Gastroesophageal sphincter (tissue), 3 donors: ENCODE measurements at regions not wholly inside any gene's neighbourhood (a gene's known extent, or its start where the extent isn't known, plus 50 kb on each side); places are given as distances from the start of the nearest gene placed in this dataset.

Experiments
- CTCF ChIP-seq, 4 experiments: fragments of 200-600 bp in 2 of 4; fragments of 450-650 bp in 2 of 4; sonication (generic) in 1 of 4; IDR thresholded peaks; one replicate each; pipeline ENCODE4 v1.5.1; 2017 to 2019; ENCODE audit warnings: antibody characterized with exemption in 4 of 4, mild to moderate bottlenecking in 2 of 4, moderate library complexity in 2 of 4
- POLR2A ChIP-seq, 2 donors: fragments of 450-650 bp; IDR thresholded peaks; one replicate each; pipeline ENCODE4 v1.6.1; 2017; ENCODE audit warnings: antibody characterized with exemption in 2 of 2, mild to moderate bottlenecking in 2 of 2, moderate library complexity in 1 of 2
- POLR2AphosphoS5 ChIP-seq: sonication (generic); formaldehyde crosslinking; IDR thresholded peaks from one replicate; pipeline ENCODE4 v1.6.1; 2017; ENCODE audit warnings: antibody characterized with exemption

GRCh38 chr13:68808456-68808855 lies 1299.2 kb upstream of the ATXN8OS start:
- TF ChIP-seq CTCF (IDR thresholded peaks at IDR 0.05) (no peak), POLR2AphosphoS5 (no peak), POLR2A (IDR thresholded peaks at IDR 0.05) (no peak)
